ENCODE measurements at regions not wholly inside any gene's neighbourhood (a gene's known extent, or its start where the extent isn't known, plus 50 kb on each side); places are given as distances from the start of the nearest gene placed in this dataset.

GRCh38 chrX:116872931-116873330 is 410.2 kb upstream of the CT83 start:
- TF ChIP-seq CTCF (IDR thresholded peaks at IDR 0.05) (no peak), POLR2A (IDR thresholded peaks at IDR 0.05) (no peak)
